DND-41 (cell line): ENCODE measurements at regions not wholly inside any gene's neighbourhood (a gene's known extent, or its start where the extent isn't known, plus 50 kb on each side); places are given as distances from the start of the nearest gene placed in this dataset.

Experiments used
- CTCF ChIP-seq: IDR thresholded peaks from 2 replicates; pipeline ENCODE4 v1.5.1; 2012; ENCODE audit warnings: borderline replicate concordance, low read length, moderate library complexity, mild to moderate bottlenecking; ENCODE audit not compliant: poor library complexity, severe bottlenecking; ENCODE audit errors: extremely low read depth
- EZH2 ChIP-seq: IDR thresholded peaks from 3 replicates; pipeline ENCODE4 v1.6.1; 2012; ENCODE audit warnings: borderline replicate concordance, low read depth, mild to moderate bottlenecking, moderate library complexity, low read length, inconsistent platforms; ENCODE audit not compliant: severe bottlenecking

- TF ChIP-seq CTCF (no peak), EZH2 (no peak)
Observed at GRCh38 chr20:56841346-56841908, 212.3 kb downstream of the TFAP2C start.
